SU-DHL-6 (cell line): ENCODE measurements at regions not wholly inside any gene's neighbourhood (a gene's known extent, or its start where the extent isn't known, plus 50 kb on each side); places are given as distances from the start of the nearest gene placed in this dataset.

Experiments
- H2AFZ ChIP-seq: fragments of 200-600 bp; sonication (generic); 2 replicates; pipeline ENCODE4 v1.6.1; 2014; ENCODE audit warnings: low read depth, mild to moderate bottlenecking, moderate library complexity, mixed read lengths, antibody characterized with exemption, low read length; ENCODE audit not compliant: severe bottlenecking
- H3F3A ChIP-seq: fragments of 200-600 bp; shearing (Covaris generic); 2 replicates; pipeline ENCODE4 v1.6.0; 2016; ENCODE audit warnings: antibody characterized with exemption, mild to moderate bottlenecking; ENCODE audit not compliant: insufficient read depth
- H3K27ac ChIP-seq: fragments of 200-600 bp; sonication (generic); 2 replicates; pipeline ENCODE4 v1.5.1; 2016; ENCODE audit warnings: low read depth, mild to moderate bottlenecking, low read length, moderate library complexity, mixed read lengths
- H3K27me3 ChIP-seq: fragments of 200-600 bp; sonication (generic), shearing (Covaris generic); 2 replicates; pipeline ENCODE4 v1.6.0; 2014; ENCODE audit warnings: mild to moderate bottlenecking, low read length
- H3K36me3 ChIP-seq: fragments of 200-600 bp; sonication (generic); 2 replicates; pipeline ENCODE4 v1.6.1; 2014; ENCODE audit warnings: mild to moderate bottlenecking, low read length, mixed read lengths
- H3K4me2 ChIP-seq: fragments of 300-600, 200-600 bp; shearing (Covaris generic), sonication (generic); 2 replicates; pipeline ENCODE4 v1.6.0; 2014; ENCODE audit warnings: low read length, low read depth, mild to moderate bottlenecking; ENCODE audit not compliant: poor library complexity, severe bottlenecking
- H3K4me3 ChIP-seq: fragments of 200-600 bp; sonication (generic); 2 replicates; pipeline ENCODE4 v1.5.1; 2014; ENCODE audit warnings: antibody characterized with exemption, low read length, mild to moderate bottlenecking, mixed read lengths; ENCODE audit not compliant: insufficient read depth, poor library complexity, severe bottlenecking
- H3K79me2 ChIP-seq: fragments of 200-600 bp; sonication (generic); 2 replicates; pipeline ENCODE4 v1.6.1; 2014; ENCODE audit warnings: mild to moderate bottlenecking, low read length, moderate library complexity; ENCODE audit not compliant: insufficient read depth
- H3K9ac ChIP-seq: fragments of 200-600 bp; sonication (generic); 2 replicates; pipeline ENCODE4 v1.7.0; 2014; ENCODE audit warnings: mild to moderate bottlenecking, low read length
- H3K9me2 ChIP-seq: fragments of 200-600 bp; sonication (generic); replicated peaks from 2 replicates; pipeline ENCODE4 v1.6.1; 2014; ENCODE audit warnings: low read length; ENCODE audit not compliant: insufficient read depth
- H3K9me3 ChIP-seq: fragments of 200-600 bp; sonication (generic); 2 replicates; pipeline ENCODE4 v1.6.1; 2014; ENCODE audit warnings: low read length, mixed read lengths; ENCODE audit not compliant: insufficient read depth
- H4K20me1 ChIP-seq: fragments of 200-600 bp; sonication (generic); 2 replicates; pipeline ENCODE4 v1.6.1; 2014; ENCODE audit warnings: low read depth, mild to moderate bottlenecking, antibody characterized with exemption, low read length, moderate library complexity, mixed read lengths
- CTCF ChIP-seq: fragments of 200-600 bp; sonication (generic); IDR thresholded peaks from one replicate; pipeline ENCODE4 v1.5.1; 2017; ENCODE audit warnings: antibody characterized with exemption, mild to moderate bottlenecking, low read length, moderate library complexity; ENCODE audit not compliant: insufficient read depth, poor library complexity, severe bottlenecking
- EZH2phosphoT487 ChIP-seq: fragments of 200-600 bp; sonication (generic), shearing (Covaris generic); conservative IDR thresholded peaks from 2 replicates; pipeline ENCODE4 v1.6.1; 2018; ENCODE audit warnings: mild to moderate bottlenecking, antibody characterized with exemption, low read length, moderate library complexity, mixed read lengths

GRCh38 chr1:87202922-87203655 is 125.6 kb upstream of the LMO4 start:
- Histone ChIP-seq H3K9me2 (no peaks in the 10 kb centered on the region), H3K4me2 (peak overlapping the region; percentile 2), H3F3A (no peaks in the 10 kb centered on the region), H3K27ac (no peak overlapping the region), H3K27me3 (no peaks in the 10 kb centered on the region), H3K79me2 (no peaks in the 10 kb centered on the region), H3K9me3 (no peaks in the 10 kb centered on the region), H2AFZ (no peak overlapping the region), H4K20me1 (no peaks in the 10 kb centered on the region), H3K36me3 (no peaks in the 10 kb centered on the region), H3K4me3 (no peak overlapping the region), H3K9ac (no peak overlapping the region)
- no peak for TF ChIP-seq EZH2phosphoT487

DNA sequence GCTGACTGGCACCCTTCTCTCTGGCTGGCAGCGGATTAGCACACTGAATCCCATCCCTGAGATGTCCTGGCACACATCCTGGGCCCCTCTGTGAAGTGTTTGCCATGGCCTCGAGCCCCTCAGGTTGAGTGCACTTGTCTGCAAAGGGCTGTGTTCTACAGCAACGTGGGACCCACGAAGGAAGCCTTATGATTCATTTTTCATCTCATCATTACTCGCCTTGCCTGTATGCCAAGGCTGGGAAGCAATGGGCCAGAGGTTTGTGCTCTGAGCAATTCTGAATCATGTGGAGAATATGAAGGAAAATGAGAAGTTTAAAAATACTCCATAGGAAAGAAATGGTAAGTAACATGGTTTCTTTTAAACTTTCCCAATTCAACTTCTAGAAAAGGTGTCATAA is 124.8 kb upstream of the LMO4 start:
- TF ChIP-seq EZH2phosphoT487 (no peak), CTCF (no peak)
- no peaks in the 10 kb centered on the region for H3K79me2 ChIP-seq
- no peak overlapping the region for H3K9ac ChIP-seq
- H4K20me1 ChIP-seq = no peaks in the 10 kb centered on the region
- no peaks in the 10 kb centered on the region for H3K9me2 ChIP-seq
- no peaks in the 10 kb centered on the region for H3F3A ChIP-seq
- no peak overlapping the region for H2AFZ ChIP-seq
- no peak overlapping the region for H3K4me3 ChIP-seq
- no peaks in the 10 kb centered on the region for H3K36me3 ChIP-seq
- H3K27ac ChIP-seq = no peak overlapping the region
- no peak overlapping the region for H3K4me2 ChIP-seq
- H3K27me3 ChIP-seq = no peaks in the 10 kb centered on the region
- no peaks in the 10 kb centered on the region for H3K9me3 ChIP-seq

DNA sequence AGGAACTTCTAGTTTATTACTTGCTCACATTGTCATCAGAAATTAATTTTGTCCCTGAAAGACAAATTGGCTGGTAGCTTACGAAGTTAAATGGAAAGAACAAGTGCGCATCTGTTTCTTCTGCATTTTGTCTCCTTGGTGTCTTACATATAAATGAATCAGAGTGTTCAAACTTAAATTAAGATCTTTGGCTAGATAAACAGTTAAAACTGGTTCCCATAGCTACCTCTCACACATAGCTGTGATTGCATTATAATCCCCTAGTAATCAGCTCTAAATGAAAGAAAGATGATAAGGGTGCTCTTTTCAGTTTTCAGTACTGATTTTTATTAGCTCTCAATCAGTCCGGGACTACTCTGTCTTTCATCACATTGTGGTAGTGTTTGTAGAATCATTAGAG is 124.2 kb upstream of the LMO4 start:
- Histone ChIP-seq H3K27ac (no peak overlapping the region), H3K27me3 (no peaks in the 10 kb centered on the region), H3F3A (no peaks in the 10 kb centered on the region), H4K20me1 (no peaks in the 10 kb centered on the region), H3K4me3 (no peak overlapping the region), H2AFZ (no peak overlapping the region), H3K9me2 (no peaks in the 10 kb centered on the region), H3K9me3 (no peaks in the 10 kb centered on the region), H3K79me2 (no peaks in the 10 kb centered on the region), H3K36me3 (no peaks in the 10 kb centered on the region), H3K9ac (no peak overlapping the region), H3K4me2 (no peak overlapping the region)
- TF ChIP-seq EZH2phosphoT487 = no peak
- TF ChIP-seq CTCF = no peak

DNA sequence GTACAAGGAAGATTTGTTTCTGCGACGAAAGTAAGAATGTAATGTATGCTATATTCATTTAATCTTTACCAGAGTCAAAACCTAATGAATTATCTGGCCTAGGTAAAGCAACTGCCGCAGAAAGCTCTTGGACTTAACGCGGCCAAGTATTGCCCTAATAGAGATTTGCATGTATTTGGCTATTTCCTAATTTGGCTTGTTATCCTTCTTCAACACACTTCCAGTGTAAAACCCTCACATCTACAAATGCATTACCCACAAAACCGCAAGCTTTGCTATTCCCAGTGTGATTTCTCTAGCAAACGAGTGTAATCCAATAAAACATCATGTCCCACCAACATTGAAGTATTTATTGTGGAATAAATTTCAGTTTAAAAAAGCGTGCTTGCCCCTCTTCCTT is 123.8 kb upstream of the LMO4 start:
- no peaks in the 10 kb centered on the region for H3K9me2 ChIP-seq
- H3K79me2 ChIP-seq = no peaks in the 10 kb centered on the region
- no peaks in the 10 kb centered on the region for H3K9me3 ChIP-seq
- H3F3A ChIP-seq = no peaks in the 10 kb centered on the region
- H2AFZ ChIP-seq = no peak overlapping the region
- no peaks in the 10 kb centered on the region for H3K27me3 ChIP-seq
- H3K36me3 ChIP-seq = no peaks in the 10 kb centered on the region
- no peak for TF ChIP-seq EZH2phosphoT487
- no peaks in the 10 kb centered on the region for H4K20me1 ChIP-seq
- no peak overlapping the region for H3K9ac ChIP-seq
- H3K4me3 ChIP-seq = no peak overlapping the region
- no peak overlapping the region for H3K27ac ChIP-seq
- no peak overlapping the region for H3K4me2 ChIP-seq
